ENCODE measurements at regions not wholly inside any gene's neighbourhood (a gene's known extent, or its start where the extent isn't known, plus 50 kb on each side); places are given as distances from the start of the nearest gene placed in this dataset.

DNA sequence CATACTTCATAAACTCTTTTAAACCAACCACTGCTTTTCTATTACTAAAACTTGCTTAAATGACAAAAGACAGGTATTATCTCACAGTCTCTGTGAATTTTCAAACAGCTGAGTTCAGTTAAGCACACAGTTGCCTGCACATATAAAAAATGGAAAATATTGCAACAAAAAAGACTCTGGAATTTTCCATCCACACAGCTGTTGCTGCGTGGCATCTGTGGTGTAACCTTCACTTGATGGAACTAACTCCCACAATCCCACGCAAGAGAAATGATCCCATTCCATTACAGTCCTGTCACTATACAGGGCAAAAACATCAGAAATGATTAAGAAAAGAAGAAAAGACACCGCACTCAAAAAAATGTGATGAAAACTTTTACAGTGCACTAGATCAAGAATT lies 149.8 kb upstream of the TBL1X start:
- DNase-seq (ENCODE audit: low read depth) = peak; percentile 41

DNA sequence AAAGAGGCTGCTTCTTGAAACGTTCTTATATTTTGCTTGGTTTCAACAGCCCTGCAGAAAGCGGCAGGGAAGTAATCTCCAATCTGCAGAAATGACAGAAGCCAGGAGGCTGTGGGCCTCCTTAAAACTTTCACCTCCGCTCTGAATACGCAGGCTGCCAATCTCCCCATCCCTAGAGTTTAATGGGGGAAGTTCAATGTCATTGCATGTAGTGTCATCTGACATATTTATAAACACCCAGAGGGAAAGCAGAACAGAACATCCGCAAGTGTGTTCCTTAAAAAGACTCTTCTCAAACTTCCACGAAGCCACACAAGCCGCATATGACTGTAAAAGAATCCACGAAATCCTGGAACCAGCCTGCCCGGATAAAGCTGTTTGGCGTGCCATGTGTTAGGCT lies 148.8 kb upstream of the TBL1X start:
- DNase-seq (ENCODE audit: low read depth) = peak; percentile 59

DNA sequence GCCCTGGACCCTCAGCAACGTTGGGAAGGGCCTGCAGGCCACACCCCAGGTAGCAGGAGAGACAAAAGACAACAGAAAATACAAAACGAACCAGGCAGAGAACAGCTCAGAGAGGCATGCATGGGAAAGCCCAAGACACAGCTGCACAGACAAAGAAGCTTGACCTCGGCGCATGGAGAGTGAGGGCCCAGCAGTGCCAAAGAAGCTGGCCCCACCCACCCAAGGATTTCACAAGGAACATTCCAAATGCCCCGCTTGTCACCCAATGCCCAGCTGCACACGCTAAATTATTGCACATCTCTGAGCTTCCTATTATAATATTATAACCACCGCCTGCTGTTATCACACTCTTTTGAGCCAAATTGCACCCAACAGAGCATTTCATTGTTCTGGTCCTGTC lies 147.7 kb upstream of the TBL1X start:
- DNase-seq (ENCODE audit: low read depth) = no peak

DNA sequence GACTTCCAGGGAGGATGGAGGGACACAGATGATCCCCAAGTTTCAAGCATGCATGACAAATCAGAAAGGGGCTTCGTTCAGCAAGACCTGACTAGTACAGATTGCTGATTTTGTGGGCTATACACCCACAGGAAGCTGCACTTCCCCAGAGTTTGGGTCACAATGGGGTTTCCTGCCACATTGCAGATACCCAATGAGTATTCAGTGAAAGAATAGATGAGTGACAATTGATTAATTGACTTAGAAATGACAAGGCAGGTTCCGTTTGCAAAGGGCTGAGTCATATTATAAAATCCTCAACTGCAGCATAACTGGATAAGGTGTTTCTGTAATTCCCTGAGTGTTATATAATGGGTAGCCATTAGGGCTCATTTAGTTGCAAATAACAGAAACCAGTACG lies 146.6 kb upstream of the TBL1X start:
- no peak for DNase-seq (ENCODE audit: low read depth)

DNA sequence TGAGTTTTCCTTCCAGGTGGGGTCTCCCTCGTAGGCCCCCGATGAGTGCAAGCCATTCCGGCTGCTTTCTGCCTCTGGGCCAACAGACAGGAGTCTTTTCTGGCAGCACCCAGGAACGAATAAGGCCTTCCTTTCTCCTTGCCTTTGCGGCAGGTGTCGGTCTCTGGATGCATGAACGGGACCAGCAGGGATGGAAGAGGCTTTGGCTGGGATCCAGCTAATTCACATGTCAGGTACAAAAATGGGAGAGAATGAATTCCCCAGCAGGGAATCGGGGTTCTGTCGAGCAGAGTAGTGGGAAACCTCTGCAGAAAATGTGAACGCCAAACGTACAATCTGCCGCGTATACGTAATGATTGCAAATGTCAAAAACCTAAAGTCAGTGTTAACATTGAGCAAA lies 146.1 kb upstream of the TBL1X start:
- no peak for DNase-seq (ENCODE audit: low read depth)

DNA sequence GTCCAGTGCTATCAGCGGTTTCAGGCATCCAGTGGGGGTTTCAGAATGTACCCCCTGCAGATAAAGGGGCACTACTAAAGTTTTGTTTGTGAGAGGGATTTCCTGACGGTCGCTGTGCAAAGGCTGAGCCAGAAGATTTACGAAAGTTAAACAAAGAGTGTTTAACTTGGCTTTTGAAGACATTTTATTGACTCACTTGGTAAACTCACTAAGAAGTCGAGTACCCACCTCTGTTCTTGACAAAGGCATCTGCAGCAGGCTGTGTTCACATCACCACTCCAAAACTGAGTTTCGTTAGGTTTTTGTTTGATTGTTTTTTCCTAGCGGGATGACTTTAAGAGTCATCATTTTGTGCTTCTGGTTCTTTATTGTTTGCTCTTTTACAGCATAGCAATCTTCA lies 143.9 kb upstream of the TBL1X start:
- DNase-seq (ENCODE audit: low read depth) = no peak

DNA sequence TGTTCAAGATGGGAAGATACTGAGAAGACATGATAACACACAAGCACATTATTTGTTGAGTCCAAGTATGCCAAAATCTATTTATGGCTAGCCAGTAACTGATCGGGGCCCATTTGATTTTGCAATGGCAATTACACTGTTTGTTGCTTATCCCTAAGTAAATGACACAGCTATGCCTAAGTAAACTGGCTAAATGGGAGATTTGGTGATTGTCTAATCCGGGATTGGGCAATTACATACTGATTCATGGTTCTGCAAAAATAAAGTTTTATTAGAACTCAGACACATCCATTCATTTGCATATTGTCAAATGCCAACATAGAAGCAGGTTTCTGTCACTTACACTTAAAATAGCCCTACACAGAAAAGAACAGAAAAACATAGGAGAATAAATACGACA lies 140.2 kb upstream of the TBL1X start:
- no peak for DNase-seq (ENCODE audit: low read depth)

DNA sequence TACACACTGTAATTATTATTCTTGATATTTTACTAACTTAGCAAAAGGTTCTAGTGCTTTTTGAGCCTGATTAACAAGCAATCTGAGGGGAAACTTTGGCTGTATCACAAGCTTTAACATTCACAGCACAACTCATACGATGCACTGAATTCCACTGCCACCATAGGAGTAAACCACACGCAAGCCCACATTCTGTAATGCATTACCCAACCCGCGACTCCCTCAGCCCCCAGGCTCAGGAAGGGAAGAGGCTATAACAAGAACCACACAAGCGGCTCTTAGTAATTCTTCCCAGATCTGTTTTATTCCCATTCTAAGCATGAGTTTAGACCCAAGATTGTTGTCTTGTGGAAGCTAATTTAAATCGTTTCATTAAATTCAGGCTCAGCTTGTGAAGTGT lies 138.5 kb upstream of the TBL1X start:
- DNase-seq (ENCODE audit: low read depth) = peak; percentile 90

DNA sequence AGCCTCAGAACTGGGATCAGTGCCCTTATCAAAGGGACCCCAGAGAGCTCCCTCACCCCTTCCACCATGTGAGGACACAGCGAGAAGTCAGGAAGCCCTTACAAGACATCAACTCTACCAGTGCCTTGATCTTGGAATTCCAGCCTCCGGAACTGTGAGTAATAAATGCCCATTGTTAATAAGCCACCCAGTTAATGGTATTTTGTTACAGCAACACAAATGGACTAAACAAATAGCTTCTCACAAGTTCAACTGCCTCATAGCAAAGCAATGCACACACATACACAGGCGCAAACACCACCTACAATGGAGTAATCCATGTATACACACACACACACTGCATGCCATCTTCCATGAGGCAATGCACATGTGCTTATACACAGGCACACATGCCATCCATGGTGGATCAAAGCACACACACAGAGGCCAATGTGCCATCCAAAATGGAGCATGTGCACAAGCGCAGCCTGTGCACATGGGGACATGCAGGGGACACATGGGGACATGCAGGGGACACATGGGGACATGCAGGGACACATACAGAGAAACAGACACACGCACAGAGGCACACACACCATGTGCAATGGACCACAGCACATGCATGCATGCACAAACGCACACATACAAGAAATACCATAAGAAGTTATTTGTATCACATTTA lies 137.6 kb upstream of the TBL1X start:
- peak; percentile 47 for DNase-seq (ENCODE audit: low read depth)

DNA sequence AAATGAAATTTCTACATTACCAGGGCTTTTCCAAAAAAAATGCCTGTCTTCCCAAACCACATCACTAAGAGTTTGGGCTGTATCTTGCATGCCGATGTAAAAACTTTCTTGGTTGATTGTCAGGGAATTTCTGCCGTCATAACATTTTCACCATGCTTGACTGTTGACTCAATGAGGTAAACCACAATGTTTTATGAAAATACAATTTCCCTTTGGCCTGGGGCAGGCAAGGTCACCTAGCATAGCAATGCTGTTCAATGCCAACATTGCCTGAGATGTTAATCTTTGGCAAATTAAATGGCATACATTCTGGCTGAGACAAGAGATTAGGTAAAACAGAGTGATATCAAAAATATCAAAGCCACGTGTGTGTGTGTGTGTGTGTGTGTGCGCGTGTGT lies 137.1 kb upstream of the TBL1X start:
- peak; percentile 93 for DNase-seq (ENCODE audit: low read depth)

DNA sequence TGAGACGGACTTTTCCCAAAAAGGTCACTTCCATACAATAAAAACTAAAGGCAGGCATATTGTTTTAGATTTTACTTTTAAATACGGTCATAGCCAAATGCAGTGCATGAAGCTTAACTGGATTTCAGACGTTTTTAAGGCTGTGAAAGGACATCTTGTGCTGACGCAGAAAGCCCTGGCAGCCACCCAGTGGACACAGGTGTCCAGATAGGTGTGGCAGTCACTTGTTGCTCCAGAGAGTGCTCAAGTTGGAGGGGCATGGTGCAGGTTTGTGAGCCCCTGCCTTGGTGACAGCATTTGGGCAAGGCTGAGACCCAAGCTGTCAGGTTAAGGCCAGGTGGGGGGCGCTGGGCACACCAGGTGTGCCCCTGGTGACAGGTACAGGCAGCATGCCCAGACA lies 135.8 kb upstream of the TBL1X start:
- DNase-seq (ENCODE audit: low read depth) = no peak

DNA sequence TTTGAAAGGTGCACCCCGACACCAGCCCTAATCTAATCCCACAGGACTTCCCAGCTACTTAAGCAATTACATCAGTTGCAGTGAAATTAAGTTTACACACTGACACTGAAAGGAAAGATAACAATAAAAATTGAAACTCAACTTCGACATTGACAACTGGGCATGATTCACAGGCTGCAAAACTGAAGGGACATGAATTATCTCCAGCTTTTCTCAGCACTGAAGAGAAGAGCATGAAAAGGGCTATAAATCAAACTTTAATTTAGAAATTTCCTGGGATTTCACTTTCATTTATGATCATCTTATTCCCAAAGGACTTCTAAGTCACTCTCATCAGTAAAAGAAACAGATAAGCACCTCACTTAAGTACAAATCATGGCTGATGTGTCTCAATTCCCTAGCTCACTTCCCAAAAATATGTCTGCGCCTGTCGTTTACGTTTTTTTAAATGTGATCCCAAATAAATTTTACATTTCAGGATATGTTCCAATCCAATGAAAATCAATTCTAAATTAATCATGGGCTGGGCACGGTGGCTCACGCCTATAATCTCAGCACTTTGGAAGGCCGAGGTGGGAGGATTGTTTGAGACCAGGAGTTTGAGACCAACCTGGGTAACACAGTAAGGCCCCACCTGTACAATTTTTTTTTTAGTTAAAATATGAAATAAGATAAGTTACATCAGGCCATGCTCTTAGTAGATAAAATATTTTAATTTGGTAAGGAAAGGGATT lies 134.4 kb upstream of the TBL1X start:
- DNase-seq (ENCODE audit: low read depth) = no peak

DNA sequence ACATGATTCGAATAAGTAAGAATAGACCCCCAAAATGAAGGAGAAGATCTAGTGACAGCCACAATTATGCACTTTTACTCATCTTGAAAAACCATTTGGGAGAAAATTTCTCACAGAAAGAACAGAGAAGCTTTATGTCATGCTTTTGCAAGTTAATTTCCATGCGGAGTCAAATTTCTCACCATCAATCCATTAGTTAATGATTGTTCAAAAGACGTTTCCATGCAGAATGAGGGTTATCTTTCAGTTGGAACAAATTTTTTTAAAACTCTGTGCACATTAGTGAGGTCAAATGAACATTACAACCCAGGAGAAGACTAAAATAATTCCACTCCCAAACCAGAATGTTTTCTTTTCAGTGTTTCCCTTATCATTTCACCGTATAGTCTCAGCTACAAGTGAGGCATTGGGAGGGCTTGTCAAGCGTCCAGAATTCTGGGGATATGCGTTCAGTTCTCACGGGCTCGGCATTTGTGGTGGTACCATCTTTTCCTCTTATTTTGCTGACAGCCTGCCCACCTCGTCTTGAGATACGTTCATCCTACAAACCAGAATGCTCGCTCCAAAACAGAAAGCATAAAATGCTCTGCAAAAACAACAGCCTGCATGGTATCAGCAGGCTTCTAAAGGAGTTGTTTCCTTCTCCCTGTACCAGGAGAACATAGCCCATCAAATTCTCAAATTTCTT lies 130.8 kb upstream of the TBL1X start:
- no peak for DNase-seq (ENCODE audit: low read depth)

DNA sequence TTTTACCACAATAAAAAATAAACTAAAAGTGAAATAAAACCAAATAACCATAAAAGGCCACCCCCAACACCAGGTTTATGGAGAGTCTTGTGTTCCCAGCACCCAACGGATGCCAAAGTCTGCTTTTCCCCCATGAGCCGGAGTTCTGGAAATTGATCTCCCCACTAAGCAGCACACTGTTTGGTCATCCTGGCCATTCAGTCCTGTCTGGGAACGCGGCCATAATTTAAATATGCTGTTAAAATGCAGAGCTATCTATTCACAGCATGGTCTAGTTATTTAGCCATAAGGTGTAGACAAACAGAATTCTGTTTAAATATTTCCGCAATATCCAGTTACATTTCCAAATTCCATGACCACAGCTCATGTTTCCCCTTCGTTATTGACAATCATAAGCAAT lies 129.6 kb upstream of the TBL1X start:
- no peak for DNase-seq (ENCODE audit: low read depth)

DNA sequence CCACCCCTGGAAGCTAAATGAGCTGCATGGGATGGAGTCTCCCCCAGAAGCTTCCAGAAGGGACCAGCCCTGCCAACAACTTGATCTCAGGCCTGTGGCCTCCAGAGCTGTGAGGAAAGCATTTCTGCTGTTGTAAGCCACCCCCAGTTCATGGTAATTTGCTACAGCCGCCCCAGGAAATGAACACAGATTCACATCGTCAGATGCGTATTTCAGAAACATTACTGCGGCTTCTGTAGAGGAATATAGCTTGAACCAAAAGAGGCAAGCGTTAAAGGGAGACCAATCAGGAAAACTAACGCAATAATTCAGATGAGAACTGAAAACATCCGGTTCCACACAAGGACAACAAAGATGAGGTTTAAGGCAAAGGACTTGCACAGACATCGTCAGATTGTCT lies 128.4 kb upstream of the TBL1X start:
- no peak for DNase-seq (ENCODE audit: low read depth)

DNA sequence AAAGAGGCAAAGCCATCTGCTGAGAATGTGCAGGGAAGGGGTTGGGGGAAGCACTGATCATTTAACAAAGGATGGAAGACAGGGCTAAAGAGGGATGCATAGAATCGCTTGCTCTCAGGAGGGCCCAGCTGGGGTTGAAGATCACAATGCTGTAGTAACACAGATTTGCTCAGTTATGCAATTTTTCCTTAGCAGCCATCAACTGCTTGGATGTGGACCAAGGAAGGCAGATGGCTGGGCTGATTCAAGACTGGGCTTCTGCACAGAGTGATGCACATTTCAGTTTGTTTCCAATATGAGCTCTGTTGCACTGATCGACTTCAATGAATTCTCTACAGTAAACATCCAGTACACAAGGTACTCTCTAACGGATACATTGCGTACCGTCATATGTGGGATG lies 127.8 kb upstream of the TBL1X start:
- peak; percentile 45 for DNase-seq (ENCODE audit: low read depth)

DNA sequence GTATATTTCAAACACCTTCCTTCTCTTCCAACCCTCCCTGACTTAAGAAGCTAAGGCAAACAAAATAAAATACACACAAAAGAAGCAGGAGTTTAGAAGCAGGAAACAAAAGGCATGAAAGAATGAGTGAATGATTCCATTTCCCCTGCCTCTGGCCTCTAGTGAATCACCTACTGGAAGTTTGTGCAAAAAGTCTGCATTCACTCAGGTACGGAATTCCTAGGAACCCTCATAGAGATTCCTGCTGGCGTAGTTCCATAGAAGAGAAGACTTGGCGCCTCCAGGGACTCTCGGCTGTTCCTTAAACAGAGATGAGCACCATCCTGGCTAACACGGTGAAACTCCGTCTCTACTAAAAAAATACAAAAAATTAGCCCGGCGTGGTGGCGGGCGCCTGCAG lies 125.9 kb upstream of the TBL1X start:
- DNase-seq (ENCODE audit: low read depth) = no peak

DNA sequence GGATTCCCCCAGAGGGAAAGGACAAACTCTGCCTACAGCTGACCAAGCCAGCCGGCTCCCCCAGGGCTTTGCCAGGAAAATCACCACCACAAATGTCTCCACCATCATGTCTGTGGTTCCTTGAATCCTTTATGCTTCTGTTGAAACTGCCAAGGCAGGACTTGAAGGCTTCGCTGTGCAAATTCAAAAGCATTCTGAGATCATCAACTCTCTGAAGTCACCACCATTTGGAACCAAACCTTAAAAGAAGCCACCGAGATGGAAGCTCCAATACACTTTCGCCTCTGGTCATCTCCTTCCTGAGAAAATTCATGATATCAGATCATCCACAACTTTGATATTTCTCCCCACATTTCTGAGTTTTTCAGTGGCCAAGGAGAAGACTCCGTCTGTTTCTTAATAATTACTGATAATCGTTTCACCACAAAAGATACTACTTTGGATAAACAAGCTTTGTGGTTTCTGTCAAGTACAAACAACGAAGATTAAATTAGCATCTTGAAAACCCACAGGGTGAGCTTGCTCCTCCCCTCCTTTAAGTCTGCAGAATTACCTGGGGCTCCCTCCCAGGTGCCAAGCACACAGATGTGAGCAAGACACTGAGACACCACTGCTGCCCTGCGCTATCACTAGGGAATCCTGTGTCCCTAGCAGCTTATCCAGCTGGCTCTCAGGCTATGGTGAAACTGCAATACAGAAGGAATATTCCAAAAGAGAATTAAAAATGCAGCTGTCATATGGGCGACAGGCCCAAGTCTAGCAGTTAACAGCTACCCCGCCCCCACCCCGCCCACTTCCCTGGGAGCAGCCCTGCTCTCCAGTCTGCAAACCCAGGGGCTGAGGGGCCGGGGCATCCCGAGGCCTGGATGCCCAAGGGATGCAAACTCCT lies 125.0 kb upstream of the TBL1X start:
- DNase-seq (ENCODE audit: low read depth) = peak; percentile 33

DNA sequence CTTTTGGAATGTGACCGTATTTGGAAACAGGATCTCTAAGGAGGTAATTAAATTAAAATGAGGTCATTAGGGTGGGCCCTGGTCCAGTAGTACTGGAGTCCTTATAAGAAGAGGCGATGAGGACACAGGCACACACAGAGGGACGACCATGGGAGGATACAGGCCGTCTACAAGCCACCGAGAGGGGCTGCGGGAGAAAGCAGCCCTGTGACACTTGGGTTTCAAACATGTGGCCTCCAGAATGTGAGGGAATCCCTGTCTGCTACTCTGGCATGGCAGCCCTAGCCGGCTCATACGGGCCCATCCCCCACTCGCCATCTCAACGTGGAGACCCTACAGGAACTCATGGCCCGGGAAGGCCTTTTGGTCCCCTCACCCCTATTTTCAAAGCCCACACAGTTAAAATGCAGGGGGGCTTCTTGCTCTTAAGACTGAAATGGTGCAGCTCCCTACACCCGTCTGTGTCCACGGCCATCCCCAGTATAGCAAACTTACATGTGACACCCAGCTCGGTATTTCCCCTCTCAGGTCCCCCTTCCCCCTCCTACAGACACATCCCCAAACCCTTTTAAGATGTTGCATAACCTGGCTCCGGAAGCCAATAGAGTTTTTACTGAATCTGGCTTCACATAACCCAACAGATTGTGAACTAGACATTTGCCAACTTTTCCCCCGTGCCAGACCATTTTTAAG lies 124.1 kb upstream of the TBL1X start:
- peak; percentile 54 for DNase-seq (ENCODE audit: low read depth)

DNA sequence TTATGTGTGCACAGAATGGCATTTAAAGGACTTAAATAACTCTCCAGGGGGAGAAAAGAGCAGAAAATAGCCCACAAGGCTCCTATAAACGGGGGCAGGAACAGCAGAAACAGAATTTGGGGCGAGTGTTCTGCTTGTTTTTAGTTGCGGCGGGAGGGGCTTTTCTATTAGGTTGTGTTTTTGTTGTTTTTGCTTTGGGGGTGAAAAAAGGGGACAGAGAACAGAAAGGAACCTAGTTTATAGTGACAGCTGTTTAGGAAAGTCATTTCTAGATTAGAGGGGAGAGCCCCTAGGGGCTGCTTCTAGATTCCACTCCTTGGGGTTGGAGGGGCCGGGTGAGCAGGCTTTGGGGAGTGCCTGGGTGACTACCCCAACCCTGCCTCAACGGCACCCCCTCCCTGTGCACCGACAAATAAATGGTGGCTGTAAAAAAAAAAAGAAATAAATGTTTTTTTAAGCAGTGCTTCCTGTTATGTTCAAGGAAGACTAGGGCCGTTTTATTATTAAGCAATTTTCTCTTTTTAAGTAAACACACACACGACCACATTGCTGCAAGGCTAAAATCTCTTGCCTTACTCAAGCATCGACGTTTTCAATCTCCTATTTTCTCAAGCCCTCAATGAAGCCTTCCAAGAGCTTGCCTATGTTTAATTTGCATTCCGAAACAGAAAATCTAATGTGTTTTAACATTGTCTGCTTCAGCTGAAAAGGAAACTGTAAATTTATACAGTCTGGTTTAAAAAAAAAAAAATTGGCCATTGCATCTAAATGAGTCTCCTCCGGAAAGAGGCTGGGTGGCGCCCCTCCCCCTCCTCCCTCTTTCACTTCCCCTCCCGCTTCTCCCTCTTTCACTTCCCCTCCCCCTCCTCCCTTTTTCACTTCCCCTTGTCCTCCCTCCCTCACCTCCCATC lies 123.3 kb upstream of the TBL1X start:
- DNase-seq (ENCODE audit: low read depth) = peak; percentile 67
